ENCODE measurements at regions not wholly inside any gene's neighbourhood (a gene's known extent, or its start where the extent isn't known, plus 50 kb on each side); places are given as distances from the start of the nearest gene placed in this dataset.
"Not testable (repeated sequence)": the region's sequence is repeated elsewhere in the genome, so short reads cannot be mapped to it uniquely, and the experiment has no call there.

DNA sequence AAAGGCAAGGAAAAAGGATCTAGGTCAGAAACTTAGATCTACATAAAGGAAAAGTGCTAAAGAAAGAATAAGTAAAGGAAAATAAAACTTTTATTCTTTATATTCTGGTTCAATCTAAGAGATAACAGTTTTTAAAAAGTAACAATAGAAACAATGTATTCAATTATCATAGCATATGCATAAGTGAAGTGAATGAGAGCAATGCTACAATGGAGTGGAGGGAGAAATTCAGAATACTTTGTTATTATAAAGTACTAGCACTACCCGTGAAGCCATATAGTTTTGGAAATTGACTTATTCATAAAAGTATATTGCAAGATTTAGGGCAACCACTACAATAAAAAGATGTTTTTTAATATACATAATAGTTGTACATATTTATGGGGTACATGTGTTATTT is 586.0 kb upstream of the MDGA2 start:
- ATAC-seq (ENCODE audit: low FRiP score) (no peak), DNase-seq (no peak)
- Histone ChIP-seq H3K4me1 (ENCODE audit: control insufficient read depth in 1 of 2, insufficient read depth in 2 of 2, low read length in 2 of 2) (no peaks in the 10 kb centered on the region), H3K4me3 (ENCODE audit: low read length in 2 of 2) (no peak overlapping the region), H3K27me3 (ENCODE audit: control insufficient read depth in 1 of 2, insufficient read depth in 2 of 2, low read length in 1 of 2) (no peaks in the 10 kb centered on the region), H3K36me3 (ENCODE audit: control insufficient read depth in 1 of 2, insufficient read depth in 2 of 2, low read length in 1 of 2) (no peaks in the 10 kb centered on the region), H3K9me3 (ENCODE audit: control insufficient read depth, low read length) (no peaks in the 10 kb centered on the region), H3K27ac (ENCODE audit: low read depth in 1 of 2, low read length in 2 of 2) (no peak overlapping the region)
- intact Hi-C loops (cut with DNase I), result no loop called here
- 54 to 62% methylated on average over 1 of the region's 1 CpG for WGBS, 2 donors

DNA sequence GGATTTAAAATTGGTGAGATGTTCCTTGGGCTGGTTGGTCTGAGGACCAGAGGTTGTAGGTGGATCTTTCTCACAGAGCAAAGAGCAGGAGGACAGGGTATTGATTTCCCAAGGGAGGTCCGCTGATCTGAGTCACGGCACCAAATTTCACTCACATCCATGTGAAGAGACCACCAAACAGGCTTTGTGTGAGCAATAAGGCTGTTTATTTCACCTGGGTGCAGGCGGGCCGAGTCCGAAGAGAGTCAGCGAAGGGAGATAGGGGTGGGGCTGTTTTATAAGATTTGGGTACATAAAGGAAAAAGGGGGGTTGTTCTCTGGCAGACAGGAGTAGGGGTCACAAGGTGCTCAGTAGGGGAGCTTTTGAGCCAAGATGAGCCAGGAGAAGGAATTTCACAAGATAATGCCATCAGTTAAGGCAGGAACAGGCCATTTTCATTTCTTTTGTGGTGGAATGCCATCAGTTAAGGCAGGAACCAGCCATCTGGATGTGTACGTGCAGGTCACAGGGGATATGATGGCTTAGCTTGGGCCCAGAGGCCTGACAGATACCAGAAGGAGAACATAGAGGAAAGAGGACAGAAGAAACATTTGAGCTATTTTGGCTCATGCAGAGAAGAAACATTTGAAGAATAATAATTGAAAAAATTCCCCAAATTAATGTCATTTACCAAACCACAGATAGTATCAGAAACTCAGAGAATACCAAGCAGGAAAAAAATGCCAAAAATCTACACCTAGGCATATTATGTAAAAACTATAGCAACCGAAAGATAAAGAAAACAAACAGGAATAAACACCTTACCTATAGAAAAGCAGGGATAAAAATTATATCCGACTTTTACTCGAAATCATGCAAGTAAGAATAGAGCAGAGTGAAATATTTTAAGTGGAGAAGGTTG is 585.2 kb upstream of the MDGA2 start:
- ATAC-seq (ENCODE audit: low FRiP score); H3K4me3 ChIP-seq (ENCODE audit: low read length in 2 of 2); H3K27ac ChIP-seq (ENCODE audit: low read depth in 1 of 2, low read length in 2 of 2); H3K9me3 ChIP-seq (ENCODE audit: control insufficient read depth, low read length); H3K27me3 ChIP-seq (ENCODE audit: control insufficient read depth in 1 of 2, insufficient read depth in 2 of 2, low read length in 1 of 2); H3K4me1 ChIP-seq (ENCODE audit: control insufficient read depth in 1 of 2, insufficient read depth in 2 of 2, low read length in 2 of 2); DNase-seq; intact Hi-C loops (cut with DNase I); H3K36me3 ChIP-seq (ENCODE audit: control insufficient read depth in 1 of 2, insufficient read depth in 2 of 2, low read length in 1 of 2): not testable (repeated sequence)
- 79 to 81% methylated on average over 10 of the region's 10 CpGs for WGBS, 2 donors

DNA sequence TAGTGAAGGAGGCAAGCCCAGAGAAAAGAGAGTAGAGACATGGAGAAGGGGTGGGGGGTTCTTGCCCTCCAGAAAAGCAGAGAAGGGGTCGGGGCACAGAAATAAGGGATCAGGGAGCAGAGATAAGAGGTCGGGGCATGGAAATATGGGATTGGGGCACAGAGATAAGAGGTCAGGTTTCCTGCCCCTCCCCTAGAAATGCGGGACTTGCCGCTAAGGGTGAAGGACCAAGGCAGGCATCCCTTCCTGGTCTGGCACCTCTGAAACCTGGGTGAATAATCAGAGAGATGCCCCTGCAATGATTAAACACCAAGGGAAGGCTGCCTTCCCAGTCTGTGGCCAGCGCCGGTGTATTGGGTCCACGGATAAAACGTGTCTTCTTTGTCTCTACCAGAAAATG is 584.5 kb upstream of the MDGA2 start:
- ATAC-seq (ENCODE audit: low FRiP score); DNase-seq; intact Hi-C loops (cut with DNase I); H3K4me1 ChIP-seq (ENCODE audit: control insufficient read depth in 1 of 2, insufficient read depth in 2 of 2, low read length in 2 of 2); H3K9me3 ChIP-seq (ENCODE audit: control insufficient read depth, low read length); H3K36me3 ChIP-seq (ENCODE audit: control insufficient read depth in 1 of 2, insufficient read depth in 2 of 2, low read length in 1 of 2); H3K27ac ChIP-seq (ENCODE audit: low read depth in 1 of 2, low read length in 2 of 2); H3K27me3 ChIP-seq (ENCODE audit: control insufficient read depth in 1 of 2, insufficient read depth in 2 of 2, low read length in 1 of 2); H3K4me3 ChIP-seq (ENCODE audit: low read length in 2 of 2): not testable (repeated sequence)
- 87 to 93% methylated on average over 8 of the region's 8 CpGs for WGBS, 2 donors

DNA sequence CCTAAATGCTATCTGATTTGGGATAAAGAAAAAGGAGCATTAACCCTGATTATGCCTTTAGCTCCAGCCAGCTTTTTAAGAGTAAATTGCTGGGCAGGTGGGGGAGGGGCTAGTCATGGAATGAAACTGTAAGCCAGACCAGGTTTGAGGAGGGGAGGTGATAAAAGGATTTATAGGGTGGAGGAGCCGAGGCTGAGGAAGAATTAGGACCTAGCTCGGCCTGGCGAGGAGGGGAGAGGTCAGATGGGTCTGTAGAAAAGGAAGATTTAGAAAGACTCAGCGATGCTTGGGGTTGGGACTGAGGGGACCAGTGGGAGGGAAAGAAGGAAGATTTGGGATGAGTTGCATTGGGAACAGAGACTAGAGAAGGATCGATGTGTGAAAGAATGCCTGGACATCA is 583.8 kb upstream of the MDGA2 start:
- H3K9me3 ChIP-seq (ENCODE audit: control insufficient read depth, low read length); H3K27me3 ChIP-seq (ENCODE audit: control insufficient read depth in 1 of 2, insufficient read depth in 2 of 2, low read length in 1 of 2); H3K4me3 ChIP-seq (ENCODE audit: low read length in 2 of 2); H3K27ac ChIP-seq (ENCODE audit: low read depth in 1 of 2, low read length in 2 of 2); H3K4me1 ChIP-seq (ENCODE audit: control insufficient read depth in 1 of 2, insufficient read depth in 2 of 2, low read length in 2 of 2); H3K36me3 ChIP-seq (ENCODE audit: control insufficient read depth in 1 of 2, insufficient read depth in 2 of 2, low read length in 1 of 2); ATAC-seq (ENCODE audit: low FRiP score); intact Hi-C loops (cut with DNase I); DNase-seq: not testable (repeated sequence)
- 66 to 79% methylated on average over 5 of the region's 5 CpGs for WGBS, 2 donors

DNA sequence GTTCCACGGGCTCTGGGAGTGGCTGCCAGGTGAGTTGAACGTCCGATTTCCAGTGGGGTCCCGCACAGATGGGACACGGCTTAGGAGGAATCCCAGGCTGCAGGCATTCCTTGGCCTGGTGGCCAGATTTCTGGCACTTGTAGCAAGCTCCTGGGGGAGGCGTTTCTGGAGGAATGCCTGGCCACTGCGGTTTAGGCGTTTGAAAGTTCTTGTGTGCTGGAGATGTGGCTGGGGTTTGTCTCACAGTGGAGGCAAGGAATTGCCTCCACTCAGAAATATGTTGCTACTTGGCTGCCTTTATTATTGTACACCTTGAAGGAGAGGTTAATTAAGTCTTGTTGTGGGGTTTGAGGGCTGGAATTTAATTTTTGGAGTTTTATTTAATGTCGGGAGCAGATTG is 583.3 kb upstream of the MDGA2 start:
- H3K27ac ChIP-seq (ENCODE audit: low read depth in 1 of 2, low read length in 2 of 2); H3K4me3 ChIP-seq (ENCODE audit: low read length in 2 of 2); ATAC-seq (ENCODE audit: low FRiP score); DNase-seq; H3K36me3 ChIP-seq (ENCODE audit: control insufficient read depth in 1 of 2, insufficient read depth in 2 of 2, low read length in 1 of 2); H3K27me3 ChIP-seq (ENCODE audit: control insufficient read depth in 1 of 2, insufficient read depth in 2 of 2, low read length in 1 of 2); H3K9me3 ChIP-seq (ENCODE audit: control insufficient read depth, low read length); H3K4me1 ChIP-seq (ENCODE audit: control insufficient read depth in 1 of 2, insufficient read depth in 2 of 2, low read length in 2 of 2); intact Hi-C loops (cut with DNase I): not testable (repeated sequence)
- WGBS, 2 donors, result 78 to 84% methylated on average over 9 of the region's 9 CpGs

DNA sequence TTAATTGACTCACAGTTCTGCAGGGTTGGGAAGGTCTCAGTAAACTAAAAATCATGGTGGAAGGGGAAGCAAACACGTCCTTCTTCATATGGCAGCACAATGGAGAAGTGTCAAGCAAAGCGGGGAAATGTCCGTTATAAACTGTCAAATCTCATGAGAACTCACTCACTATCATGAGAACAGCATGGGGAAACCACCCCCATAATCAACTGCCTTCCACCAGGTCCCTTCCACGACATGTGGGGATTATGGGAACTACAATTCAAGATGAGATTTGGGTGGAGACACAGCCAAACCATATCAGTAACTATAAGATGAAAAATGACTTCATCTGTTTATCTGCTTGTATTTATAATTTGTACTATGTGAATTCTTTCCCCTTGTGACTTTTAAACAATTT is 577.6 kb upstream of the MDGA2 start:
- Histone ChIP-seq H3K36me3 (ENCODE audit: control insufficient read depth in 1 of 2, insufficient read depth in 2 of 2, low read length in 1 of 2) (no peaks in the 10 kb centered on the region), H3K4me1 (ENCODE audit: control insufficient read depth in 1 of 2, insufficient read depth in 2 of 2, low read length in 2 of 2) (no peaks in the 10 kb centered on the region), H3K4me3 (ENCODE audit: low read length in 2 of 2) (no peak overlapping the region), H3K9me3 (ENCODE audit: control insufficient read depth, low read length) (no peaks in the 10 kb centered on the region), H3K27me3 (ENCODE audit: control insufficient read depth in 1 of 2, insufficient read depth in 2 of 2, low read length in 1 of 2) (no peaks in the 10 kb centered on the region), H3K27ac (ENCODE audit: low read depth in 1 of 2, low read length in 2 of 2) (no peak overlapping the region)
- ATAC-seq (ENCODE audit: low FRiP score) (no peak), DNase-seq (no peak)
- 85 to 90% methylated on average over 4 of the region's 4 CpGs for WGBS, 2 donors
- intact Hi-C loops (cut with DNase I), result no loop called here

DNA sequence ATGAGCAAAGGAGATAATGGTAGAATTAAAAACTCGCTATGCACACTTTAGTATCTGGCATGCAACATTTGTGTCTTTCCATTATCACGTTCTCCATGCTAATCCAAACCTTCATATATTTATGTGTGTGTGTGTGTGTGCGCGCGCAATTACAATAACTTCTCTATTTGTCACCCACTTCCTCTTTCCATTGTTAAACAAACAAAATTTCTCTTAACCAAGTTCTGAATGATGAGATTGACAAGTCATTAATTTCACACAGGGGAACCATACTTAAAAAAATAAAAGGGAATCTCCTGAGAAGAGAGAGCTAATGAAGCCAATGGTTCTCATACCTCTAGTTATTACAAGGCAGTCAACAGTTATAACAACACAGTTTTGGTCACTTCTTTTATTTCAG is 575.9 kb upstream of the MDGA2 start:
- Histone ChIP-seq H3K9me3 (ENCODE audit: control insufficient read depth, low read length) (no peaks in the 10 kb centered on the region), H3K36me3 (ENCODE audit: control insufficient read depth in 1 of 2, insufficient read depth in 2 of 2, low read length in 1 of 2) (no peaks in the 10 kb centered on the region), H3K4me1 (ENCODE audit: control insufficient read depth in 1 of 2, insufficient read depth in 2 of 2, low read length in 2 of 2) (no peaks in the 10 kb centered on the region), H3K27me3 (ENCODE audit: control insufficient read depth in 1 of 2, insufficient read depth in 2 of 2, low read length in 1 of 2) (no peaks in the 10 kb centered on the region), H3K27ac (ENCODE audit: low read depth in 1 of 2, low read length in 2 of 2) (no peak overlapping the region), H3K4me3 (ENCODE audit: low read length in 2 of 2) (no peak overlapping the region)
- WGBS, 2 donors, result 65 to 68% methylated on average over 5 of the region's 5 CpGs
- no peak for ATAC-seq (ENCODE audit: low FRiP score)
- intact Hi-C loops (cut with DNase I), result no loop called here
- no peak for DNase-seq

DNA sequence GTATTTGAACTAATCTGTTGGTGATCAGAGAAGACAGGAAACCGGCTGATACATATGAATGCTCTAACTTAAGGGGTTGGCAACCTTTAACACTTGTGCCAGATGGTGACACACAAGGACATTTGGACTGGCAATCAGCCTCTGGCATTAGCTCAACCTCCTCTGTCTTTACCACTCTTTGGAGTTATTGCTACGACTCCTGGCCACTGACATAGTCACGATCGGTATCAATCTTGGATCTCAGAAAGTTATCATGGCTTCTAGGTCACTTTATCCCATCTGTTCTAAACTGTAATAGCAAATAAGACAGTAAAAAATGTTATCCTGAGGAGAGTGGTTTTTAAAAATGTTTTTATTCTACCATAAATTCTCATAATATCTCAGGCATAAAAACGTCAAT is 575.2 kb upstream of the MDGA2 start:
- Histone ChIP-seq H3K27me3 (ENCODE audit: control insufficient read depth in 1 of 2, insufficient read depth in 2 of 2, low read length in 1 of 2) (no peaks in the 10 kb centered on the region), H3K36me3 (ENCODE audit: control insufficient read depth in 1 of 2, insufficient read depth in 2 of 2, low read length in 1 of 2) (no peaks in the 10 kb centered on the region), H3K4me1 (ENCODE audit: control insufficient read depth in 1 of 2, insufficient read depth in 2 of 2, low read length in 2 of 2) (no peaks in the 10 kb centered on the region), H3K9me3 (ENCODE audit: control insufficient read depth, low read length) (no peaks in the 10 kb centered on the region), H3K27ac (ENCODE audit: low read depth in 1 of 2, low read length in 2 of 2) (no peak overlapping the region), H3K4me3 (ENCODE audit: low read length in 2 of 2) (no peak overlapping the region)
- ATAC-seq (ENCODE audit: low FRiP score) (no peak), DNase-seq (no peak)
- 62 to 69% methylated on average over 5 of the region's 5 CpGs for WGBS, 2 donors
- intact Hi-C loops (cut with DNase I), result no loop called here

DNA sequence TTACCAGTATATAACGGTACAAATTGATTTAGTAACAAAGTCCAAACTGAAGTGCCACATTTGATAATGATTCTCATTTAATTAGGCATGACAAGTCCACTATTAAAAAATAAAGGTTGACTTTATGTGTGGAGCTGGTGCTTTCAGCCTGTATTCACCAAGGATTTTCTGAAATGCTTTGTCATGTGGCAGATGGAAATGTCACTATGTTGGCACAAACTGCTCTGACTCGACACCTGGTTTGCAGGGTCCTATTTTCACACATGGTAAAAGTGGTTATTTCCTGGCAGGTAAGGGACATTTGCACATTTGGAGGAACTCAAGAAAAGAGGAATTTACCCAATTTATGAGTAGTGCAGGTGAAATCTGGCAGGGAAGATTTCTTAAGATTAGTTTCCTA is 572.6 kb upstream of the MDGA2 start:
- no peak overlapping the region for H3K4me3 ChIP-seq (ENCODE audit: low read length in 2 of 2)
- ATAC-seq (ENCODE audit: low FRiP score) (no peak), DNase-seq (no peak)
- H3K9me3 ChIP-seq (ENCODE audit: control insufficient read depth, low read length), result no peaks in the 10 kb centered on the region
- no peak overlapping the region for H3K27ac ChIP-seq (ENCODE audit: low read depth in 1 of 2, low read length in 2 of 2)
- no peaks in the 10 kb centered on the region for H3K27me3 ChIP-seq (ENCODE audit: control insufficient read depth in 1 of 2, insufficient read depth in 2 of 2, low read length in 1 of 2)
- 66 to 71% methylated on average over 2 of the region's 2 CpGs for WGBS, 2 donors
- H3K36me3 ChIP-seq (ENCODE audit: control insufficient read depth in 1 of 2, insufficient read depth in 2 of 2, low read length in 1 of 2), result no peaks in the 10 kb centered on the region
- no peaks in the 10 kb centered on the region for H3K4me1 ChIP-seq (ENCODE audit: control insufficient read depth in 1 of 2, insufficient read depth in 2 of 2, low read length in 2 of 2)
- intact Hi-C loops (cut with DNase I), result no loop called here
